Lung microvascular endothelial cell (primary cell): ENCODE measurements at regions not wholly inside any gene's neighbourhood (a gene's known extent, or its start where the extent isn't known, plus 50 kb on each side); places are given as distances from the start of the nearest gene placed in this dataset.
"Not testable (repeated sequence)": the region's sequence is repeated elsewhere in the genome, so short reads cannot be mapped to it uniquely, and the experiment has no call there.

Experiments used
- DNase-seq, 2 donors: peaks; one replicate each; pipeline versions ENCODE4 v3.0.0 to v3.0.0-alpha.2; 2010; ENCODE audit warnings: low read depth in 2 of 2

- no peak for DNase-seq
These were observed 140.3 kb upstream of the RAG2 start for GRCh38 chr11:36738292-36738861.

- DNase-seq, result no peak
These were observed 138.1 kb upstream of the RAG2 start for GRCh38 chr11:36736103-36736502.

GRCh38 chr11:36733721-36734120 is 135.7 kb upstream of the RAG2 start:
- not testable (repeated sequence) for DNase-seq

- no peak for DNase-seq
These were observed 132.7 kb upstream of the RAG2 start for GRCh38 chr11:36730761-36731160.

DNA sequence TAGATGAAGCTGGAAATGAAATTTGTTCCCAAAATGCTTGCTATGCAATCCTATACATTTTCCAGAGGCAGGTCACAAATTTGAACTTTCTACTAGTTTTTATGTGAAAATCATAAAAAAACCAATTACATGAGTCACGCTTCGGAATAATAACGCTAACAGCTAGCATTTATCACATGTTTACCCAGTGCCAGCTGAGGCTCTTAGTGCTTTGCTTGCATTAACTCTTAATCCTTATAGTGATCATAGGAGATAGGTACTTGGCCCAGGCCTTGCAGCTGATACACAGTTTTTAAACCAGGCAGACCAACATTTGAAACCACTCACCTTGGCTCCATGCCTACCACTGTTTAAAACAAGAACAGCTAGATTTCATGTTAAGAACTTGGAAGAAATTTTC is 131.8 kb upstream of the RAG2 start:
- DNase-seq, result no peak

GRCh38 chr11:36726420-36726819 is 128.4 kb upstream of the RAG2 start:
- DNase-seq, result no peak

GRCh38 chr11:36724742-36725385 is 126.8 kb upstream of the RAG2 start:
- DNase-seq, result no peak

DNA sequence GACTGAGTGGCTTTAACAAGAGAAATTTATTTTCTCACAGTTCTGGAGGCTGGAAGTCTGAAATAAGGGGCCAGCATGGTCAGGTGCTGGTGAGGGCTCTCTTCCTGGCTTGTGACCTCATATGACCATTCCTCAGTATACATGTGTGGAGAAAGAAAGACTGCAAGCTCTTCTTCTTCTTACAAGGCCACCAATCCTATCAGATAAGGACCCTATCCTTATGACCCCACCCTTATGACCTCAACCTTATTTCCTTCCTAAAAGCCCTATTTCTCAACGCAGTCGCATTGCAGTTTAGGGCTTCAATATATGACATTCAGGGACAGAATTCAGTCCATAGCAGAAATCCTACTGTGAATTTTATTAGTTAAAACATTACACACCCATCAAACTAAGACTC is 124.4 kb upstream of the RAG2 start:
- DNase-seq, result no peak

DNA sequence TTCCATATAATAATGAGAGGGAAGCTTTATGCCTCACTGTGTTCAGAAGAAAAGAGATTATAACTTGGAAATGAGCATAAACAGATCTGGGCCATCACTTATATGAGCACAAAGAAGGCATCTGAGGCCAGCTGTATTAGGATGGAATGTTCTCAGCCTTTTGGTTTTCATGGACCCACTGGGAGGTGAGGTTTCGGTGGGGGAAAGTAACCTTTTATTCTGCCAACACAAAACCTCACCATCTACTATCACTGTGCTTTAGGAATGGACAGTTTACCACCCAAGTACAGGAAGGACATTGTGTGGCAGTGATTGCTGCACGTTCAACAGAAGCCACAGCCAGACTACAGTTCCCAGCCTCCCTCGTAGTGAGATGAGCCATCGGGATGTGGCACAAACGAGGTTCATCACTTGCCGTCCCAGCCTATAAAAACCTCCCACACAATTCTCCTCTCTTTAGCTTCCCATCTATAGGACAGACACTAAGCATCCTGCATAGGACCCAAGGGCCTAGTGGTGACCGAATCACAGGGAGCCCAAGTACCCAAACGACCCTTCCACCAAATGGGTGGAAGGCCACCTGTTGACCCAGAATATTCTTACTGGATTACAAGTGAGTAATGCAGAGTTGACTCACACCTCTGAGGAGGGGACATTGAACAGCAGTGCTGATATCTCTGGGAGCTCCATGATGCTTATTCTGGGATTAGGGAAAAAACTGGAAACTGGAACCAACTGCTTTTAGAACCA is 121.5 kb upstream of the RAG2 start:
- DNase-seq, result no peak

DNA sequence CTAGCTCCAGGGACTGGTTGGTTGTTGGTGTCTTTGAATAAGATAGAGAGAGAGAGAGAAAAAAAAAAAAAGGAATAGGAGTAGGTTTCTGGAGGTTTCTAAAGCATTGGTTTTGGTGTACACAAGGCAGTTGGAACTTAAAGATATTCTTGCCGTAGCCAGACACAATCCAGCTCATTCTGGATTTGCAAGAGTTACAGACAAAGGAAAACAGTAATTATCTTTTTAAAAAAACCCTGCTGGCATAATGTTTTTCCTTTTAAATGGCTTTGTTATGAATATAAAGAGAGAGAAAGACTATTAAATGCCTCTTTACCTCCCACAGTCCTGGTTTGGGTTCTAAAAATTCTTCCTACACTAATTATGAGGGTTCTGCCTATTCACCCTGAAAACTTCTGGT is 120.4 kb upstream of the RAG2 start:
- no peak for DNase-seq

DNA sequence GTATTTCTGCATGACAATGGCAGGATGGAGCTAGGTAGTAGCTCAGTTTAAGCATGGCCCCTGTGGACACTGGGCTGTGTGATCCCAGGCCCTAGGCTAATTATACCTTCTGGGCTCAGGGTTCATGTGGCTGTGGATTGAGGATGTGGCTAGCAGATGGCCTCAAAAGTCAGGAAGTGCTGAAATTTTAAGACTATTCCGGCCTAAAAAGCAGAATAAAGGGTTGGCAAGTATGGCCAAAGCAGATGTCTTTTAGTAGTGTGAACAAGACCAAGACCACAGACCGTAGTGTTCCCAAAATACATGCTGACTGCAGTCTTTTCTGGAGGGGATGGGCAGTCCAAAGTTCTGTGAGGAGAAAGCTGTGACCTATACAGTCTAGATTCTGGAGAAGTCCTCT is 115.7 kb upstream of the RAG2 start:
- no peak for DNase-seq

DNA sequence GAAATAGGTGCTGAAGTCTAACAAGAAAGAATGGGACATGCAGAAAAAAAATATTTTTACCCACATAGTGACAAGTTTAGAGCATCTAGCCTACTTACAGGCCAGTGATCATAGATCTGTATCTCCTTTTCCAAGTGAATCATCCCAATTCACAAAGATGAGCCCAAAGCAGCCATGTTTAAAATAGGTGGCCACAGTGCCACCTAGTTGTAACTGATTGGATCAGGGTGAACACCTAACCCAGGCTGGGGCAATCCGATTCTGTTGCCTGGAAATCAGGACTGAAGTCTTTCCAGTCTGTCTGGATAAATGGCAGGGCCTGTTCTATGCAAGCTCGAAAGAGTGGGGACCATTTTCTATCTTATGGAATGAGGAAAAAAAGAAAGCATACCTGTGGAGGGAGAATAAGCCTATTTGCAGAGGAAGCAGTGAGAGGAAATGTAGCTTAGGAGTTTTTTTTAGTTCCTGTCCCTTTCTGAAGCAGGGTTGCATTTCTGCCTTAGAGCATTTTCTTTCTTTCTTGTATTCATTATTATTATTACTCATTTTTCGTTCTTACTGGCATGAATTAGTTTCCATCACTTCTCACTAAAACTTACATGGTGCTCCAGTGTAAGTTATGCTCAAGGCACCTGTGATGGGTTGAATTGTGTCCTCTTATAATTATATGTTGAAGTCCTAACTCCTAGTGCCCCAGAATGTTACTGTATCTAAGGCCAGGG is 113.2 kb upstream of the RAG2 start:
- no peak for DNase-seq
